Ramos (cell line): ENCODE measurements at regions not wholly inside any gene's neighbourhood (a gene's known extent, or its start where the extent isn't known, plus 50 kb on each side); places are given as distances from the start of the nearest gene placed in this dataset.
"Not testable (repeated sequence)": the region's sequence is repeated elsewhere in the genome, so short reads cannot be mapped to it uniquely, and the experiment has no call there.

Source experiments
- in situ Hi-C: fragments of 300-500 bp; cut with MboI; formaldehyde crosslinking; loops from one replicate; pipeline ENCODE4 v1.14.3; 2022; ENCODE audit warnings: low sequenced_read_pairs; ENCODE audit not compliant: unreplicated experiment

DNA sequence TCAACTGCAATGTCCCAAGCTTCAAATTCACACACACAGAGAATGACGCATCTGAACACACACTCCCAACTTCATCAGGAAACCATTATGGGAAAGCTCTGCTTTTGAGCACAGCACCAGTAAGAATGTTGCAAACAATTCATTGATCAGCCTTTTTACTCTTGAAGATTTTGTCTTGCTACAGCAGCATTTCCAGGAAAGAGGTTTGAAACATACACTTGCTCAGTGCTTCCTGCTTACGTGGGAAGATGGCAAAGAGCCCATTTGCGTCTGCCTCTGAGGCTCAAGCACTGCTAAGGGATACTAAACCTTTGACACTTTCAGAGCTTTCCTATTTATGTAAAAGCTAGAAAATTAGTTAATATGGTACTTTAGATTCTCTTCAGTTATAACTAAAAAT, 77.2 kb upstream of the MON1B start:
- in situ Hi-C loops: no loop called here

DNA sequence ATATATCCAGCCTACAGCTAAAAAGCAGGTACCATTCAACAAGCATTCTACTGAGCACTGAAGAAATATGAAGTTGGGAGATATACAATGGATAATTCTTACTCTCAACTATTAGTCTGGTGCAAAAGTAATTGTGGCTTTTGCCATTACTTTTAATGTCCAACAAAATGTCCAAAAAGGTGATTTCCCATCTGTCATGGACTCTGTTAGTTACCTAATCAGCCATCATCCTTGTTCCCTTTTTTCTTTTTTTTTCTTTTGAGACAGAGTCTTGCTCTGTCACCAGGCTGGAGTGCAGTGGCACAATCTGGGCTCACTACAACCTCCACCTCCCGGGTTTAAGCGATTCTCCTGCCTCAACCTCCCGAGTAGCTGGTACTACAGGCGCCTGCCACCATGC, 76.6 kb upstream of the MON1B start:
- in situ Hi-C loops: not testable (repeated sequence)

DNA sequence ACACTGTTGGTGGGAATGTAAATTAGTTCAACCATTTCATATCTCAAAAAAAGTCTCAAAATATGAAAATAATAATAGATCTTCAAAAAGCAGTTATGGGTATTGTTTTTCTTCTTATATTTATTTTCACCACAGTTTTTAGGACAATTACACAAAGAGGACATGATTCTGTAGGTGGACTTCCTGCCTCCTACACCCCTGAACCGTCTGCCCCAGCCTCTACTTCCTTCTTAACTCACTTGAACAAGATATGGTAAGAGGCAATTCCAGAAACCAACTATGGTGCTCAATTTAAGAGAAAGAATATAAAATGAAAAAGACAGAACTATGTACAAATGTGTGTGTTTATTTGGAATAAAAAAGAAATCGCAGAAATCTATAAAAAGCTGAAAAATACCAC, 74.1 kb upstream of the MON1B start:
- in situ Hi-C loops: no loop called here

DNA sequence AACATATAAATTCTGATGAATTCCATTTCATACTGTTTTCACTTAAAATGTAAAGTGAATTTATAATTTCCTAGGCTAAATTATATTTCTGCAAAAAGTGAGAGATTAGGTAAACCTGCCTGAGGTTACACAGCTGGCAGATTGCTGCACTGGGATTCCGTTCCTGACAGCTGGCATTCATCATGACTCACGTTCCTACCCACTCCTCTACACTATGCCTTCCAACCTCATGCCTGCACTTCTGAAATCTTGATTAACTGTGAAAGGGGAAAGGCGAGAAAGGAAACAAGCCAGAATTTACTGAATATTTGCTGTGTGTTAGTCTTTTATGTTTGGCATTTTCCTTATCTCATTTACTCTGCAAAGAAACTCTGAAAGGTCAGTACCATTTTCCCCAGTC, 73.3 kb upstream of the MON1B start:
- in situ Hi-C loops: no loop called here

DNA sequence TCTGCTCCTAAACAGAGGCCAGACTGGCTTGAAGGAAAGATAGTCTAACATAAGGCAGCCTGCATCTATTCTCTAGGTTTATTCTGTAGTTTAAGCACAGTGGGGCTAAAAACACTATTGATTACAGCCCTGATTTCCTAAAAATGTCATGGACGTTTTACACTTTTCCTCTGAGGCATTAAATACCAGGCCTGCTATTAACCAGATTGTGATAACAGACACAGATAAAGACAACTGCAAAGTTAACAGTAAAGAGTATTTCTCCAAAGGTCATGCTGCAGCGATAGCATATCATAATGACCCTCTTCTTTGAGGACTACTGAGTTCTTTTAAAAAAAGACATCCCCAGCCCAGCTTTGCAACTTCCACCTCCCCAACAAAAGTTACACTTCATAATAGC, 59.6 kb upstream of the MON1B start:
- in situ Hi-C loops: no loop called here

DNA sequence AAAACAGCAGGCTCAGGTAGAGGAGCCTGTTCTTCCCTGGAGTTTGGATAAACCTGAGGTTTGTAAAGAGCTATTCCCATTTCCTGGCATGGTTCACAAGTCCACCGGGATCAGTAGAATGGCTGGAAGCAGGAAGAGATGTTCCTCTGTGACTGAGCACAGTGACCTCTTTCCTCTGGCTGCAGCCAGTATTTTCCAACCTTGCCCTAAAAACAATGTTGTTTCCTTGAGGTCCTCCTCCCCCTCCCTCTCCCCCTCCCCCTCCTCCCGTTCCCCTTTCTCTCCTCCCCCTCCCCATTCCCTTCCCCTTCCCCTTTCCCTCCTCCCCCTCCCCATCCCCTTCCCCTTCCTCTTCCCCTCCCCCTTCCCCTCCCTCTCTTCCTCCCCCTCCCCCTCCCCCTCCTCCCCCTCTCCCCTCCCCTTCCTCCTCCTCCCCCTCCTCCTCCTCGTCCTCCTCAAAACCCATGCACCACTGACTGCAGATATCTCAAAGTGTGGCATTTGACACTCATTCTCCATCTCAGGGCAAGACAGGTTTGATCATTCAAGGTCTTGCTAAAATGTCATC, 58.9 kb upstream of the MON1B start:
- in situ Hi-C loops: no loop called here

DNA sequence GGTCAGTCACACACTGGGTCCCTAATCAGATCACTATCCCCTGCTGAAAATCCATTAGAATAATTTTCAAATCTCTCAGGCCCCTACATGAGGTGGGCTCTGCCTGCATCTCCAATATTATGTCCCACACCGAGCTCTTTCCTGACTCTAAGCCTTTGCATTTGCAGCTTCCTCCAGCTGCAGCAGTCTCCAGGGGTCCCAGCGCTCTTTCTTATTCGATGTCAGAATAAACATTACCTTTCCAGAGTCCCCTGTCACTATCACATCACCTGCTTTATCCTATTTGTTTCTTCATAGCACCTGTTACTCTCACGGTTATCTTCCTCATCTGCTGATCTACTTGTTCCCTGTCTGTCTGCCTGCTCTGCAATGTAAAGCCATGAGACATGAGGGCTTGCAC, 57.3 kb upstream of the MON1B start:
- in situ Hi-C loops: no loop called here

DNA sequence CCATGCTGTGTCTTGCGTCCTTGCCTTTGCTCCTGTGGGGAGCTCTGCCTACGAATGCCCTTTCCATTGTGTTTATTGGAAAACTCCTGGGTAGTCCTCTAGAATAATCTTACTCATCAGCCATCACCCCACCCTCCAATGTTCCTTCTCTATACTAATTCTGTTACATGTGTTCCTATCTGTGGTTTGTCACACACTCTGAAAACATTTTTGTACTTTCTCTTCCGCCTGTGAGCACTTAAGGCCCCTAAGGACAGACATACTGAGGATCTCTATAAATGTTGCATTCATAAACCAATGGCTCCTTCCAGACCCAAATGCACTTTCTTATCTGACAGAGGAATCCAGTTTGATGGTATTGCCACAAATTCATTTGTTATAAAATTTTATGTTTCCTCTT, 53.9 kb upstream of the MON1B start:
- in situ Hi-C loops: no loop called here
